ENCODE measurements at regions not wholly inside any gene's neighbourhood (a gene's known extent, or its start where the extent isn't known, plus 50 kb on each side); places are given as distances from the start of the nearest gene placed in this dataset.
"Not testable (repeated sequence)": the region's sequence is repeated elsewhere in the genome, so short reads cannot be mapped to it uniquely, and the experiment has no call there.

GRCh38 chr1:73475316-73475870 is 722.6 kb downstream of the LRRIQ3 start:
- TF ChIP-seq, protein P1, sequence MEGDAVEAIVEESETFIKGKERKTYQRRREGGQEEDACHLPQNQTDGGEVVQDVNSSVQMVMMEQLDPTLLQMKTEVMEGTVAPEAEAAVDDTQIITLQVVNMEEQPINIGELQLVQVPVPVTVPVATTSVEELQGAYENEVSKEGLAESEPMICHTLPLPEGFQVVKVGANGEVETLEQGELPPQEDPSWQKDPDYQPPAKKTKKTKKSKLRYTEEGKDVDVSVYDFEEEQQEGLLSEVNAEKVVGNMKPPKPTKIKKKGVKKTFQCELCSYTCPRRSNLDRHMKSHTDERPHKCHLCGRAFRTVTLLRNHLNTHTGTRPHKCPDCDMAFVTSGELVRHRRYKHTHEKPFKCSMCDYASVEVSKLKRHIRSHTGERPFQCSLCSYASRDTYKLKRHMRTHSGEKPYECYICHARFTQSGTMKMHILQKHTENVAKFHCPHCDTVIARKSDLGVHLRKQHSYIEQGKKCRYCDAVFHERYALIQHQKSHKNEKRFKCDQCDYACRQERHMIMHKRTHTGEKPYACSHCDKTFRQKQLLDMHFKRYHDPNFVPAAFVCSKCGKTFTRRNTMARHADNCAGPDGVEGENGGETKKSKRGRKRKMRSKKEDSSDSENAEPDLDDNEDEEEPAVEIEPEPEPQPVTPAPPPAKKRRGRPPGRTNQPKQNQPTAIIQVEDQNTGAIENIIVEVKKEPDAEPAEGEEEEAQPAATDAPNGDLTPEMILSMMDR (IDR thresholded peaks at IDR 0.05; ENCODE audit: insufficient read depth, low read length): no peak

GRCh38 chr1:73472810-73473209 is 725.2 kb downstream of the LRRIQ3 start:
- TF ChIP-seq, protein P1 (IDR thresholded peaks at IDR 0.05; ENCODE audit: insufficient read depth, low read length): no peak
- no peak overlapping the region for H3K4me3 ChIP-seq (ENCODE audit: low read depth, low read length)
- DNase-seq (ENCODE audit: low read depth): no peak

More at GRCh38 chr1:73475316-73475870, 722.6 kb downstream of the LRRIQ3 start:
- no peak overlapping the region for H3K4me3 ChIP-seq (ENCODE audit: low read depth, low read length)
- DNase-seq (ENCODE audit: low read depth): no peak

DNA sequence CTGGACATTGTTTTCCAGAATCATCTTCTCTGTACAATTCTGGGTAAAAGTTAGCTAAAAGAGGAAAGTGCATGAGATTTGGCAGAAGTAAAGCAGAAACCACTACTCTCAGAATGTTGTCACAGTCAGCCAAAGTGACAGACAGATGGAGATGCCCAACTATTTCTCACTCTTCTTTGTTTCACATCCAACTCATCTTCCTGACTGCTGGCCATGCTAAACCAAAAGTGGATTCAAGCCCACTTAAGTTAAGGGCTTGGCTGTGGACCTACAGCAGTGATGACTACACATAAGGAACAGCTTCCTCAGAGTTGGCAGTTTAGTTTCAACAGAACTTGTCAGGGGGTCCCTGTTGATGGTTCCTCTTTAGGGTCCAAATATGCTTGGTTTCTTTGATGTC is 730.2 kb downstream of the LRRIQ3 start:
- TF ChIP-seq, protein P1 (IDR thresholded peaks at IDR 0.05; ENCODE audit: insufficient read depth, low read length): no peak
- DNase-seq (ENCODE audit: low read depth): no peak
- no peak overlapping the region for H3K4me3 ChIP-seq (ENCODE audit: low read depth, low read length)

GRCh38 chr1:73463873-73464272 is 734.1 kb downstream of the LRRIQ3 start:
- no peak overlapping the region for H3K4me3 ChIP-seq (ENCODE audit: low read depth, low read length)
- no peak for DNase-seq (ENCODE audit: low read depth)
- TF ChIP-seq, protein P1 (IDR thresholded peaks at IDR 0.05; ENCODE audit: insufficient read depth, low read length): no peak

GRCh38 chr1:73452522-73452921 is 745.5 kb downstream of the LRRIQ3 start:
- no peak for DNase-seq (ENCODE audit: low read depth)
- no peak overlapping the region for H3K4me3 ChIP-seq (ENCODE audit: low read depth, low read length)
- TF ChIP-seq, protein P1 (IDR thresholded peaks at IDR 0.05; ENCODE audit: insufficient read depth, low read length): no peak

GRCh38 chr1:73450668-73451067 is 747.3 kb downstream of the LRRIQ3 start:
- not testable (repeated sequence) for DNase-seq (ENCODE audit: low read depth); H3K4me3 ChIP-seq (ENCODE audit: low read depth, low read length)

- H3K4me3 ChIP-seq (ENCODE audit: low read depth, low read length): no peak overlapping the region
- TF ChIP-seq, protein P1 (IDR thresholded peaks at IDR 0.05; ENCODE audit: insufficient read depth, low read length): no peak
- DNase-seq (ENCODE audit: low read depth): no peak
Measured at GRCh38 chr1:73411479-73411878, 786.5 kb downstream of the LRRIQ3 start.

Measured in fibroblast of the aortic adventitia (primary cell).